Body of pancreas (tissue), 4 donors: ENCODE measurements at regions not wholly inside any gene's neighbourhood (a gene's known extent, or its start where the extent isn't known, plus 50 kb on each side); places are given as distances from the start of the nearest gene placed in this dataset.

ENCODE experiments used
- POLR2A ChIP-seq, 3 donors: fragments of 450-650 bp; IDR thresholded peaks; one replicate each; pipeline ENCODE4 v1.6.1; 2016; ENCODE audit warnings: antibody characterized with exemption in 3 of 3, mild to moderate bottlenecking in 2 of 3
- TF ChIP-seq, protein P1 (sequence below), 7 experiments: fragments of 450-650 bp in 4 of 7; fragments of 200-600 bp in 3 of 7; sonication (generic) in 3 of 7; IDR thresholded peaks; one replicate each; pipeline ENCODE4 v1.5.1; 2016 to 2019; ENCODE audit warnings: antibody characterized with exemption in 7 of 7

DNA sequence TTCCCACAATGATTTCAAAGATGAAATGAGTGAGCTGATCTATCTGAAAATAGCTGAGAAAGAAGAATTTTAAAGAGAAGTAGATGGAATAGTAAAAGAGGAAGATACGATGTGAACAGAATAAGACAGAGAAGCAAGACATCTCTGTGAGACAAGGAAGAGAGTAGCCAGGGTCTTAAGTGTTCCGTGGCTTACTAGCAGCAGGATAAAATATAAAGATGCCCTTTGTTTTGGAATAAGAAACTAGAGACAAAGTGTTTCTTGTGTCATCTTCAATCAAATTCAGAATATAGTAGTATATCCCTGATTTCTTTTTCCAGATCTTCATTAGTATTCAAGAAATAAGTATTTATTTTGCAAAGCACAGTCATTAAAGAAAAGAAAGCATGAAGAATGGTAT lies 281.0 kb upstream of the NECTIN3 start:
- TF ChIP-seq, protein P1, sequence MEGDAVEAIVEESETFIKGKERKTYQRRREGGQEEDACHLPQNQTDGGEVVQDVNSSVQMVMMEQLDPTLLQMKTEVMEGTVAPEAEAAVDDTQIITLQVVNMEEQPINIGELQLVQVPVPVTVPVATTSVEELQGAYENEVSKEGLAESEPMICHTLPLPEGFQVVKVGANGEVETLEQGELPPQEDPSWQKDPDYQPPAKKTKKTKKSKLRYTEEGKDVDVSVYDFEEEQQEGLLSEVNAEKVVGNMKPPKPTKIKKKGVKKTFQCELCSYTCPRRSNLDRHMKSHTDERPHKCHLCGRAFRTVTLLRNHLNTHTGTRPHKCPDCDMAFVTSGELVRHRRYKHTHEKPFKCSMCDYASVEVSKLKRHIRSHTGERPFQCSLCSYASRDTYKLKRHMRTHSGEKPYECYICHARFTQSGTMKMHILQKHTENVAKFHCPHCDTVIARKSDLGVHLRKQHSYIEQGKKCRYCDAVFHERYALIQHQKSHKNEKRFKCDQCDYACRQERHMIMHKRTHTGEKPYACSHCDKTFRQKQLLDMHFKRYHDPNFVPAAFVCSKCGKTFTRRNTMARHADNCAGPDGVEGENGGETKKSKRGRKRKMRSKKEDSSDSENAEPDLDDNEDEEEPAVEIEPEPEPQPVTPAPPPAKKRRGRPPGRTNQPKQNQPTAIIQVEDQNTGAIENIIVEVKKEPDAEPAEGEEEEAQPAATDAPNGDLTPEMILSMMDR (IDR thresholded peaks at IDR 0.05): no peak
- TF ChIP-seq POLR2A (IDR thresholded peaks at IDR 0.05): no peak
